ENCODE measurements at regions not wholly inside any gene's neighbourhood (a gene's known extent, or its start where the extent isn't known, plus 50 kb on each side); places are given as distances from the start of the nearest gene placed in this dataset.

- ATAC-seq: no peak
- TF ChIP-seq CSDC2 (CRISPR knock-in tag; IDR thresholded peaks at IDR 0.05) (no peak), OSR1 (CRISPR knock-in tag; IDR thresholded peaks at IDR 0.05) (no peak), PPARA (CRISPR knock-in tag; IDR thresholded peaks at IDR 0.05; ENCODE audit: borderline replicate concordance) (no peak), ISL1 (CRISPR knock-in tag; IDR thresholded peaks at IDR 0.05) (no peak), CREB5 (CRISPR knock-in tag; IDR thresholded peaks at IDR 0.05; ENCODE audit: low read depth) (no peak), BACH2 (CRISPR knock-in tag; IDR thresholded peaks at IDR 0.05; ENCODE audit: borderline replicate concordance) (no peak), ZFP3 (CRISPR knock-in tag; IDR thresholded peaks at IDR 0.05) (no peak), ZNF70 (CRISPR knock-in tag; IDR thresholded peaks at IDR 0.05) (no peak), GLIS3 (CRISPR knock-in tag; IDR thresholded peaks at IDR 0.05) (no peak)
- TF ChIP-seq, protein P1, sequence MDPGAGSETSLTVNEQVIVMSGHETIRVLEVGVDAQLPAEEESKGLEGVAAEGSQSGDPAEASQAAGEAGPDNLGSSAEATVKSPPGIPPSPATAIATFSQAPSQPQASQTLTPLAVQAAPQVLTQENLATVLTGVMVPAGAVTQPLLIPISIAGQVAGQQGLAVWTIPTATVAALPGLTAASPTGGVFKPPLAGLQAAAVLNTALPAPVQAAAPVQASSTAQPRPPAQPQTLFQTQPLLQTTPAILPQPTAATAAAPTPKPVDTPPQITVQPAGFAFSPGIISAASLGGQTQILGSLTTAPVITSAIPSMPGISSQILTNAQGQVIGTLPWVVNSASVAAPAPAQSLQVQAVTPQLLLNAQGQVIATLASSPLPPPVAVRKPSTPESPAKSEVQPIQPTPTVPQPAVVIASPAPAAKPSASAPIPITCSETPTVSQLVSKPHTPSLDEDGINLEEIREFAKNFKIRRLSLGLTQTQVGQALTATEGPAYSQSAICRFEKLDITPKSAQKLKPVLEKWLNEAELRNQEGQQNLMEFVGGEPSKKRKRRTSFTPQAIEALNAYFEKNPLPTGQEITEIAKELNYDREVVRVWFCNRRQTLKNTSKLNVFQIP (CRISPR knock-in tag; IDR thresholded peaks at IDR 0.05; ENCODE audit: borderline replicate concordance, low read depth): no peak
- TF ChIP-seq, protein P2, sequence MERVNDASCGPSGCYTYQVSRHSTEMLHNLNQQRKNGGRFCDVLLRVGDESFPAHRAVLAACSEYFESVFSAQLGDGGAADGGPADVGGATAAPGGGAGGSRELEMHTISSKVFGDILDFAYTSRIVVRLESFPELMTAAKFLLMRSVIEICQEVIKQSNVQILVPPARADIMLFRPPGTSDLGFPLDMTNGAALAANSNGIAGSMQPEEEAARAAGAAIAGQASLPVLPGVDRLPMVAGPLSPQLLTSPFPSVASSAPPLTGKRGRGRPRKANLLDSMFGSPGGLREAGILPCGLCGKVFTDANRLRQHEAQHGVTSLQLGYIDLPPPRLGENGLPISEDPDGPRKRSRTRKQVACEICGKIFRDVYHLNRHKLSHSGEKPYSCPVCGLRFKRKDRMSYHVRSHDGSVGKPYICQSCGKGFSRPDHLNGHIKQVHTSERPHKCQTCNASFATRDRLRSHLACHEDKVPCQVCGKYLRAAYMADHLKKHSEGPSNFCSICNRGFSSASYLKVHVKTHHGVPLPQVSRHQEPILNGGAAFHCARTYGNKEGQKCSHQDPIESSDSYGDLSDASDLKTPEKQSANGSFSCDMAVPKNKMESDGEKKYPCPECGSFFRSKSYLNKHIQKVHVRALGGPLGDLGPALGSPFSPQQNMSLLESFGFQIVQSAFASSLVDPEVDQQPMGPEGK (CRISPR knock-in tag; IDR thresholded peaks at IDR 0.05; ENCODE audit: borderline replicate concordance): no peak
Measured at GRCh38 chr7:12796397-12797127, 109.1 kb downstream of the ARL4A start.

- no peak for ATAC-seq
- no peak for TF ChIP-seq ZFP30 (CRISPR knock-in tag; IDR thresholded peaks at IDR 0.05)
- no peak for TF ChIP-seq ZNF70 (CRISPR knock-in tag; IDR thresholded peaks at IDR 0.05)
- TF ChIP-seq ISL1 (CRISPR knock-in tag; IDR thresholded peaks at IDR 0.05): no peak
- no peak for TF ChIP-seq CREB5 (CRISPR knock-in tag; IDR thresholded peaks at IDR 0.05; ENCODE audit: low read depth)
- no peak for TF ChIP-seq GLIS3 (CRISPR knock-in tag; IDR thresholded peaks at IDR 0.05)
Measured at GRCh38 chr7:12800486-12800885, 113.1 kb downstream of the ARL4A start.

DNA sequence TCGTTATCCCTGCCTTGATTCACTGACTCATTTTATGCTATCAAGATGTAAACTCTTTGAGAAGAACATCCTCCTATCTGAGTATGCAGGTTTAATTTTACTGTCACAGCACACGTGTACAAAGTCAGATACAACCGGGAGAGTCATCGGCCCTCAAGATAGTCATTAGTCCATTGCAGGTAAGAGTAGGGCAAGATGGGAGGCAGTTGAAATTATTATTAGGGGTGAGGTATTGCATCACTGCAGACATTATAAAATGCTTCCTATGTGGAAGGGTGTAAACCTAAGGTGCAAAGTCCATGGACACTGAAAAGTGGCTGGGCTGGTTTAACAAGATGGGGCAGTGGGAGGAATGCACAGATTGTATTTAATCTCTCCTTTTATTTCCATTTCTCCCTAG is 113.7 kb downstream of the ARL4A start:
- no peak for ATAC-seq
- TF ChIP-seq RARB (CRISPR knock-in tag; IDR thresholded peaks at IDR 0.05): no peak
- no peak for TF ChIP-seq OSR1 (CRISPR knock-in tag; IDR thresholded peaks at IDR 0.05)

GRCh38 chr7:12802070-12802469 is 114.6 kb downstream of the ARL4A start:
- no peak for ATAC-seq
- TF ChIP-seq, protein P1 (CRISPR knock-in tag; IDR thresholded peaks at IDR 0.05; ENCODE audit: borderline replicate concordance, low read depth): no peak
- no peak for TF ChIP-seq ESRRG (CRISPR knock-in tag; IDR thresholded peaks at IDR 0.05)
- no peak for TF ChIP-seq ZFP30 (CRISPR knock-in tag; IDR thresholded peaks at IDR 0.05)
- TF ChIP-seq RARB (CRISPR knock-in tag; IDR thresholded peaks at IDR 0.05): no peak
- no peak for TF ChIP-seq ZNF70 (CRISPR knock-in tag; IDR thresholded peaks at IDR 0.05)
- TF ChIP-seq ZC3H10 (CRISPR knock-in tag; IDR thresholded peaks at IDR 0.05): no peak
- no peak for TF ChIP-seq OSR1 (CRISPR knock-in tag; IDR thresholded peaks at IDR 0.05)
- TF ChIP-seq ARNTL (CRISPR knock-in tag; IDR thresholded peaks at IDR 0.05; ENCODE audit: borderline replicate concordance, low read depth): no peak
- TF ChIP-seq ZNF8 (CRISPR knock-in tag; IDR thresholded peaks at IDR 0.05): no peak
- TF ChIP-seq TCF4 (CRISPR knock-in tag; IDR thresholded peaks at IDR 0.05; ENCODE audit: borderline replicate concordance): no peak
- TF ChIP-seq, protein P3, sequence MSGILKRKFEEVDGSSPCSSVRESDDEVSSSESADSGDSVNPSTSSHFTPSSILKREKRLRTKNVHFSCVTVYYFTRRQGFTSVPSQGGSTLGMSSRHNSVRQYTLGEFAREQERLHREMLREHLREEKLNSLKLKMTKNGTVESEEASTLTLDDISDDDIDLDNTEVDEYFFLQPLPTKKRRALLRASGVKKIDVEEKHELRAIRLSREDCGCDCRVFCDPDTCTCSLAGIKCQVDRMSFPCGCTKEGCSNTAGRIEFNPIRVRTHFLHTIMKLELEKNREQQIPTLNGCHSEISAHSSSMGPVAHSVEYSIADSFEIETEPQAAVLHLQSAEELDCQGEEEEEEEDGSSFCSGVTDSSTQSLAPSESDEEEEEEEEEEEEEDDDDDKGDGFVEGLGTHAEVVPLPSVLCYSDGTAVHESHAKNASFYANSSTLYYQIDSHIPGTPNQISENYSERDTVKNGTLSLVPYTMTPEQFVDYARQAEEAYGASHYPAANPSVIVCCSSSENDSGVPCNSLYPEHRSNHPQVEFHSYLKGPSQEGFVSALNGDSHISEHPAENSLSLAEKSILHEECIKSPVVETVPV (CRISPR knock-in tag; IDR thresholded peaks at IDR 0.05): no peak
- TF ChIP-seq ISL1 (CRISPR knock-in tag; IDR thresholded peaks at IDR 0.05): no peak
- TF ChIP-seq CSDC2 (CRISPR knock-in tag; IDR thresholded peaks at IDR 0.05): no peak
- TF ChIP-seq, protein P2 (CRISPR knock-in tag; IDR thresholded peaks at IDR 0.05; ENCODE audit: borderline replicate concordance): no peak
- no peak for TF ChIP-seq SNAI2 (CRISPR knock-in tag; IDR thresholded peaks at IDR 0.05)

Measured in SK-N-SH treated with all-trans-retinoic acid at 6 μM for 48 hours (cell line).